Activated T-cell treated with anti-CD3 and anti-CD28 coated beads, Interleukin-2, amount 50 U/mL, for 72 hours (primary cell): ENCODE measurements at regions not wholly inside any gene's neighbourhood (a gene's known extent, or its start where the extent isn't known, plus 50 kb on each side); places are given as distances from the start of the nearest gene placed in this dataset.

Experiments used
- ATAC-seq, 2 donors: fragments of 150-1000 bp; cut with Tn5 transposase; replicated peaks in 1 of 2; 2 replicates each; pipeline ENCODE4 v1.10.0; 2021; ENCODE audit warnings: moderate library complexity in 2 of 2, mild to moderate bottlenecking in 1 of 2
- DNase-seq, 2 donors: peaks; one replicate each; pipeline ENCODE4 v3.0.0; 2021 to 2022; ENCODE audit warnings: mixed read lengths in 1 of 2
- H3K27ac Mint-ChIP-seq: one replicate; pipeline ENCODE4 v1.8.0; 2022; ENCODE audit warnings: mild to moderate bottlenecking, moderate library complexity, mixed read lengths
- H3K27me3 Mint-ChIP-seq: one replicate; pipeline ENCODE4 v1.8.0; 2022; ENCODE audit warnings: low read depth, mixed read lengths
- H3K36me3 Mint-ChIP-seq, 2 donors: one replicate each; pipeline ENCODE4 v1.8.0; 2022; ENCODE audit warnings: mixed read lengths in 2 of 2, mild to moderate bottlenecking in 1 of 2; ENCODE audit not compliant: insufficient read depth in 2 of 2
- H3K4me1 Mint-ChIP-seq: one replicate; pipeline ENCODE4 v1.8.0; 2022; ENCODE audit warnings: low read depth, mixed read lengths
- H3K4me3 Mint-ChIP-seq, 2 donors: one replicate each; pipeline ENCODE4 v1.8.0; 2022; ENCODE audit warnings: mild to moderate bottlenecking in 2 of 2, mixed read lengths in 2 of 2, moderate library complexity in 2 of 2
- H3K9me3 Mint-ChIP-seq, 2 donors: one replicate each; pipeline ENCODE4 v1.8.0; 2022; ENCODE audit warnings: mixed read lengths in 2 of 2

GRCh38 chr17:52546990-52547389, 388.5 kb upstream of the CA10 start:
- H3K9me3 Mint-ChIP-seq = peaks cover 6 to 7% of the 10 kb centered on the region in 2 donors
- no peak overlapping the region for H3K27ac Mint-ChIP-seq
- DNase-seq (no peak), ATAC-seq (no peak)
- no peaks in the 10 kb centered on the region for H3K27me3 Mint-ChIP-seq
- peaks cover 0 to 2% of the 10 kb centered on the region in 2 donors for H3K36me3 Mint-ChIP-seq
- H3K4me3 Mint-ChIP-seq = no peak overlapping the region
- H3K4me1 Mint-ChIP-seq = no peaks in the 10 kb centered on the region

- H3K36me3 Mint-ChIP-seq = peaks cover 0 to 2% of the 10 kb centered on the region in 2 donors
- no peak overlapping the region for H3K27ac Mint-ChIP-seq
- ATAC-seq (no peak), DNase-seq (no peak)
- H3K27me3 Mint-ChIP-seq = no peaks in the 10 kb centered on the region
- H3K4me3 Mint-ChIP-seq = no peak overlapping the region
- no peaks in the 10 kb centered on the region for H3K4me1 Mint-ChIP-seq
- H3K9me3 Mint-ChIP-seq = peaks cover 4 to 5% of the 10 kb centered on the region in 2 donors
Measured at GRCh38 chr17:52546493-52546892, 388.0 kb upstream of the CA10 start.

- H3K4me1 Mint-ChIP-seq = no peaks in the 10 kb centered on the region
- DNase-seq (no peak), ATAC-seq (no peak)
- H3K27me3 Mint-ChIP-seq = no peaks in the 10 kb centered on the region
- H3K9me3 Mint-ChIP-seq = no peaks in the 10 kb centered on the region
- no peak overlapping the region for H3K27ac Mint-ChIP-seq
- H3K4me3 Mint-ChIP-seq = no peak overlapping the region
- no peaks in the 10 kb centered on the region for H3K36me3 Mint-ChIP-seq
Measured at GRCh38 chr17:52537421-52537820, 378.9 kb upstream of the CA10 start.

DNA sequence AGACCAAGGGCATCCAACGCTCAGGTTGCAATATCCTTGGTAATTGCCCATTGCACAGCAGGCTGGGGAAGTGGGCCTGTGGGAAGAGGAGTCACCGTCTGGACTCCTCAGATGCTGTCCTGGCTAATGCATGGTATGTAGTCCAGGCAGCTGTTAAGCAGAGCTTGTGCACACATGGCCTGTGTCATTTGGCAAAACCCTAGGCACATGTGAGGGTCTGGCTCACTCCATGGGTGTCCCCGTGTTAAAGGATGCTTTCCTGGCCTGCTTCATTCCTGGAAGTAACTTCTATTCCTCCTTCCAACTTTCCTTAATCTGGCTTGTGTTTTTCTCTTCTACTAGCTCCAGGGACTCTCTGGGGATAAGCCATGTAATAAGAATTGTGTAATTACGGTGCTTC, 378.0 kb upstream of the CA10 start:
- Mint-ChIP-seq H3K4me1 (no peaks in the 10 kb centered on the region), H3K4me3 (no peak overlapping the region), H3K27ac (no peak overlapping the region), H3K36me3 (no peaks in the 10 kb centered on the region), H3K27me3 (no peaks in the 10 kb centered on the region), H3K9me3 (no peaks in the 10 kb centered on the region)
- no peak for DNase-seq
- no peak for ATAC-seq

DNA sequence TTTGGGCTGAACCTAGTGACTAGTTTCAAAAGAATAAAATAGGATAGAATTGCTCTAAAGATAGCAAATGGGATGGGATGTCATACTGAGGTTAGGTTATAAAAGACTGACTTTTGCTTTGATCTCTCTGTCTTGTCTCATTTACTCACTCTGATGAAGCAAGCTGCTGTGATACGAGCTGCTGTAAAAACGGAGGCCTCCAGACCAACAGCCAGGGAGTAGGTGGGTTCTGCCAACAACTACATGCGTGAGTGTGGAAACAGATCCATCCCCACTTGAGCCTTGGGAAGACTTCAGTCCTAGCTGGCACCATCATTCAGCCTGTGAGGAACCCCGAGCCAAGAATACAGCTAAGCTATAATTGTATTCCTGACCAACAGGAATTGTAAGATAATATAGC, 373.9 kb upstream of the CA10 start:
- Mint-ChIP-seq H3K27me3 (no peaks in the 10 kb centered on the region), H3K27ac (no peak overlapping the region), H3K9me3 (peaks cover 0 to 2% of the 10 kb centered on the region in 2 donors), H3K36me3 (no peaks in the 10 kb centered on the region), H3K4me1 (no peaks in the 10 kb centered on the region), H3K4me3 (no peak overlapping the region)
- DNase-seq = no peak
- ATAC-seq = no peak

- Mint-ChIP-seq H3K4me3 (no peak overlapping the region), H3K27me3 (no peaks in the 10 kb centered on the region), H3K9me3 (peaks cover 0 to 4% of the 10 kb centered on the region in 2 donors), H3K36me3 (no peaks in the 10 kb centered on the region), H3K4me1 (no peaks in the 10 kb centered on the region), H3K27ac (no peak overlapping the region)
- ATAC-seq (no peak), DNase-seq (no peak)
Measured at GRCh38 chr17:52524096-52524637, 365.7 kb upstream of the CA10 start.

- ATAC-seq (no peak), DNase-seq (no peak)
- H3K36me3 Mint-ChIP-seq = no peaks in the 10 kb centered on the region
- H3K9me3 Mint-ChIP-seq = peaks cover 0 to 4% of the 10 kb centered on the region in 2 donors
- no peak overlapping the region for H3K4me3 Mint-ChIP-seq
- no peaks in the 10 kb centered on the region for H3K4me1 Mint-ChIP-seq
- no peak overlapping the region for H3K27ac Mint-ChIP-seq
- no peaks in the 10 kb centered on the region for H3K27me3 Mint-ChIP-seq
Measured at GRCh38 chr17:52517176-52517575, 358.7 kb upstream of the CA10 start.

GRCh38 chr17:52515927-52516326, 357.4 kb upstream of the CA10 start:
- H3K27ac Mint-ChIP-seq = no peak overlapping the region
- no peaks in the 10 kb centered on the region for H3K4me1 Mint-ChIP-seq
- peaks cover 0 to 3% of the 10 kb centered on the region in 2 donors for H3K9me3 Mint-ChIP-seq
- ATAC-seq = no peak
- no peaks in the 10 kb centered on the region for H3K27me3 Mint-ChIP-seq
- no peaks in the 10 kb centered on the region for H3K36me3 Mint-ChIP-seq
- H3K4me3 Mint-ChIP-seq = no peak overlapping the region
- no peak for DNase-seq

DNA sequence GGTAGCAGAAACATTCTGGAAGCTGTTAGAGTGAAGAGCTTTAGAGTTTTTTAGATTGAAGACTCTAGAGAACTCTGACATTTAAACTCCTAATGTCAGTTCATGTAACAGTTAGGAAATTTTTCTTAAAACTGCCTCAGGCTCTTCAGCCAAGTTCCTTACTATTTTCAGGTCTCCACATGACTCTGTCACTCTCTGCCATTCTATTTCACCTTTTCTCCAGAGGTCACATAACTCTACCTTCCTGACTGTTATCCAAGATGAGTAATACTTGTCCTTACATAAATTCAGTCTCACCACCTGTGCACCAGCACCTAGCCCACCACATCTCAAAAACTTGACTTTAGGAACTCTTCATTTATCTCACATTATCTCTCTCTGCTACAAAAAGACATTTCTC, 347.1 kb upstream of the CA10 start:
- no peaks in the 10 kb centered on the region for H3K27me3 Mint-ChIP-seq
- no peak for DNase-seq
- no peaks in the 10 kb centered on the region for H3K4me1 Mint-ChIP-seq
- no peaks in the 10 kb centered on the region for H3K36me3 Mint-ChIP-seq
- no peak overlapping the region for H3K4me3 Mint-ChIP-seq
- no peak overlapping the region for H3K27ac Mint-ChIP-seq
- ATAC-seq = no peak
- peaks cover 10 to 11% of the 10 kb centered on the region in 2 donors for H3K9me3 Mint-ChIP-seq

DNA sequence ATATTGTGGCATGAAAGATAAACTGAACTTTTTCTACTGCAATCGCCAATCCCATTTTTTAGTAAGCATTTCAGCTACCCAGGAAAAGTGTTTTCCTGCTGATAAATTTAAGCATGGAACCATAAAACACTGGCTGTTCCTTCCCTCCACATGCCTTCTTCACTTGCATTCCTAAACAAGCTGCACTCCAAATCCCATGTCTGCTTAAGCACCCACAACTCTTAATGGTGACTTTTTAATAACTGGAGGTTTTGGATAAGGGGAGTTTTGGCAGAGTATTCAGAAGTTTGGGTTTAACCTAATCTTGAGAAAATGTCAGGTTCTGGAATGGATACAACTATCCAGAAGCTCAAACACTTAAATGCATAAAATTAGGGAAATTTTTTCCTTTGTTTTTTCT, 345.6 kb upstream of the CA10 start:
- Mint-ChIP-seq H3K36me3 (no peaks in the 10 kb centered on the region), H3K4me3 (no peak overlapping the region)
- ATAC-seq = no peak

DNA sequence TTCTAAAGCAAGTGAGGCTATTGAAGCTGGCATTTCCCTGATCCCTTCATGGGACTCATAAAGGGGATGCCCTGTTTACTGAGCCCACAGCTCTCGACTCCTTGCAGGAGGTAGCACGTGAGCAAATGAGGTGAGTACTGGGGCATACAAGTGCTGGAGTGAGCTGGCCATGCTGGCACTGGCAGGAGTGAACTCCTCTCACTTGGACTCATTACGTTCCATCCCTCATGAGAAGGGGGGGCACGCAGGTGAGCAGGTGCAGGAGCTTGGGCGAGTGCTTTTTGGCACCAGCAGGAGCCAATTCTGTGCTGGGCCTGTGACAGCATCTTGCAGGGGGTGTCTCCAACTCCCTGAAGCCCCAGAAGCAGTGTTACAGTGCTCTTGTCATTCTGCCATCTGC, 337.1 kb upstream of the CA10 start:
- DNase-seq (no peak), ATAC-seq (no peak)
- Mint-ChIP-seq H3K27ac (no peak overlapping the region), H3K36me3 (no peaks in the 10 kb centered on the region), H3K4me3 (no peak overlapping the region), H3K27me3 (no peaks in the 10 kb centered on the region), H3K9me3 (peaks cover 4 to 9% of the 10 kb centered on the region in 2 donors), H3K4me1 (no peaks in the 10 kb centered on the region)

More for the DNA sequence above, 345.6 kb upstream of the CA10 start:
- H3K4me1 Mint-ChIP-seq = no peaks in the 10 kb centered on the region
- H3K27me3 Mint-ChIP-seq = no peaks in the 10 kb centered on the region
- no peak for DNase-seq
- no peak overlapping the region for H3K27ac Mint-ChIP-seq
- H3K9me3 Mint-ChIP-seq = peaks cover 8 to 10% of the 10 kb centered on the region in 2 donors

GRCh38 chr17:52482271-52482670, 323.8 kb upstream of the CA10 start:
- H3K27me3 Mint-ChIP-seq = no peaks in the 10 kb centered on the region
- no peaks in the 10 kb centered on the region for H3K4me1 Mint-ChIP-seq
- ATAC-seq (no peak), DNase-seq (no peak)
- no peak overlapping the region for H3K4me3 Mint-ChIP-seq
- H3K27ac Mint-ChIP-seq = no peak overlapping the region
- H3K9me3 Mint-ChIP-seq = peaks cover 1 to 6% of the 10 kb centered on the region in 2 donors
- peaks cover 0 to 3% of the 10 kb centered on the region in 2 donors for H3K36me3 Mint-ChIP-seq

GRCh38 chr17:52477824-52478699, 319.5 kb upstream of the CA10 start:
- H3K27me3 Mint-ChIP-seq = no peaks in the 10 kb centered on the region
- H3K9me3 Mint-ChIP-seq = peaks cover 1 to 2% of the 10 kb centered on the region in 2 donors
- H3K36me3 Mint-ChIP-seq = peaks cover 0 to 2% of the 10 kb centered on the region in 2 donors
- ATAC-seq = no peak
- H3K27ac Mint-ChIP-seq = no peak overlapping the region
- H3K4me3 Mint-ChIP-seq = no peak overlapping the region
- DNase-seq = no peak
- H3K4me1 Mint-ChIP-seq = no peaks in the 10 kb centered on the region
